B cell (primary cell): ENCODE measurements at regions not wholly inside any gene's neighbourhood (a gene's known extent, or its start where the extent isn't known, plus 50 kb on each side); places are given as distances from the start of the nearest gene placed in this dataset. TPM values are rescaled to one million over a fixed set of nuclear protein-coding genes. Genes with fewer than 3 reads are reported as not detected.

Experiments used
- ATAC-seq: fragments of 200-7000 bp; cut with Tn5 transposase; one replicate; pipeline ENCODE4 v1.10.0; 2021; ENCODE audit warnings: low read depth, mild to moderate bottlenecking, moderate number of reproducible peaks, moderate library complexity
- CTCF ChIA-PET: fragments of 350-600 bp; sonication (Branson Sonifier 250); formaldehyde crosslinking; loops from one replicate; lab custom pipeline; 2021; ENCODE audit warnings: antibody characterized with exemption, inconsistent platforms; lab: Charles Lee
- POLR2A ChIA-PET: fragments of 350-600 bp; sonication (Branson Sonifier 250); formaldehyde crosslinking; loops from one replicate; lab custom pipeline; 2021; ENCODE audit warnings: antibody characterized with exemption; lab: Charles Lee
- DNase-seq: peaks from one replicate; pipeline ENCODE4 v3.0.0; 2013
- H2AFZ ChIP-seq: 2 replicates; pipeline ENCODE4 v1.6.1; 2012; ENCODE audit warnings: mild to moderate bottlenecking, low read depth, low read length; ENCODE audit not compliant: insufficient read depth, poor library complexity, severe bottlenecking
- H3K27ac ChIP-seq, 2 donors: 1 replicate in 1 of 2; 2 replicates in 1 of 2; pipeline ENCODE4 v1.5.1; 2012 to 2013; ENCODE audit warnings: low read length in 2 of 2, mild to moderate bottlenecking in 2 of 2, moderate library complexity in 1 of 2
- H3K27me3 ChIP-seq, 4 experiments: fragments of 200-600 bp in 1 of 4; sonication (generic) in 1 of 4; replicated peaks in 1 of 4; 1 replicate in 2 of 4; 2 replicates in 2 of 4; pipeline versions ENCODE4 v1.6.1 to v1.7.0; 2013 to 2016; ENCODE audit warnings: low read length in 3 of 4, mild to moderate bottlenecking in 2 of 4, mixed read lengths in 1 of 4, moderate library complexity in 1 of 4; ENCODE audit not compliant: insufficient read depth in 4 of 4, control insufficient read depth in 3 of 4; ENCODE audit errors: control extremely low read depth in 1 of 4
- H3K36me3 ChIP-seq, 2 experiments: replicated peaks in 1 of 2; 1 replicate in 1 of 2; 2 replicates in 1 of 2; pipeline versions ENCODE4 v1.6.1 to v1.7.1; 2013; ENCODE audit warnings: low read length in 1 of 2; ENCODE audit not compliant: insufficient read depth in 2 of 2, control insufficient read depth in 1 of 2; ENCODE audit errors: control extremely low read depth in 1 of 2, extremely low read depth in 1 of 2
- H3K4me1 ChIP-seq, 2 donors: fragments of 200-600 bp in 1 of 2; sonication (generic) in 1 of 2; 1 replicate in 1 of 2; 2 replicates in 1 of 2; pipeline versions ENCODE4 v1.5.1 to v1.6.1; 2013 to 2017; ENCODE audit warnings: low read length in 2 of 2; ENCODE audit not compliant: control insufficient read depth in 2 of 2, insufficient read depth in 2 of 2
- H3K4me2 ChIP-seq: replicated peaks from 2 replicates; pipeline ENCODE3; 2012; ENCODE audit warnings: mild to moderate bottlenecking, low read depth, low read length; ENCODE audit not compliant: poor library complexity, severe bottlenecking
- H3K4me3 ChIP-seq, 5 experiments: fragments of 200-600 bp in 1 of 5; sonication (generic) in 1 of 5; 1 replicate in 3 of 5; 2 replicates in 2 of 5; pipeline versions ENCODE4 v1.5.1 to v1.7.0; 2011 to 2016; ENCODE audit warnings: low read length in 4 of 5, mild to moderate bottlenecking in 4 of 5, low read depth in 2 of 5, control low read depth in 1 of 5, moderate library complexity in 1 of 5; ENCODE audit not compliant: insufficient read depth in 1 of 5; ENCODE audit errors: control extremely low read depth in 1 of 5, extremely low read depth in 1 of 5
- H3K79me2 ChIP-seq: fragments of 200-600 bp; sonication (generic); one replicate; pipeline ENCODE4 v1.6.0; 2016; ENCODE audit warnings: low read length; ENCODE audit not compliant: control insufficient read depth, insufficient read depth
- H3K9ac ChIP-seq: fragments of 200-600 bp; sonication (generic); 2 replicates; pipeline ENCODE4 v1.6.1; 2017; ENCODE audit warnings: mild to moderate bottlenecking, low read length, moderate library complexity
- H3K9me3 ChIP-seq, 3 donors: one replicate each; pipeline versions ENCODE4 v1.6.1 to v1.7.1; 2013; ENCODE audit warnings: low read length in 2 of 3; ENCODE audit not compliant: control insufficient read depth in 2 of 3, insufficient read depth in 1 of 3; ENCODE audit errors: control extremely low read depth in 1 of 3
- H4K20me1 ChIP-seq: 2 replicates; pipeline ENCODE4 v1.6.0; 2012; ENCODE audit warnings: mild to moderate bottlenecking, low read length; ENCODE audit not compliant: insufficient read depth, control insufficient read depth, poor library complexity, severe bottlenecking
- H3K27ac Mint-ChIP-seq: one replicate; pipeline ENCODE4 v1.8.0; 2021; ENCODE audit warnings: mixed read lengths
- H3K27me3 Mint-ChIP-seq: one replicate; pipeline ENCODE4 v1.8.0; 2021; ENCODE audit warnings: mixed read lengths
- H3K4me1 Mint-ChIP-seq: one replicate; pipeline ENCODE4 v1.8.0; 2021; ENCODE audit warnings: mixed read lengths
- H3K4me3 Mint-ChIP-seq: one replicate; pipeline ENCODE4 v1.8.0; 2021; ENCODE audit warnings: mixed read lengths
- H3K9me3 Mint-ChIP-seq: one replicate; pipeline ENCODE4 v1.8.0; 2022; ENCODE audit warnings: mixed read lengths; ENCODE audit not compliant: insufficient read depth
- EZH2 ChIP-seq: IDR thresholded peaks from 2 replicates; pipeline ENCODE4 v1.6.1; 2012; ENCODE audit warnings: borderline replicate concordance, low read depth, mild to moderate bottlenecking, moderate library complexity, low read length; ENCODE audit not compliant: insufficient read depth, poor library complexity, severe bottlenecking
- WGBS: methylation state at CpG from one replicate; pipeline ENCODE4 v1.1.5; 2013; ENCODE audit warnings: missing lambda C conversion rate; ENCODE audit not compliant: insufficient coverage; 5-methylcytosine and 5-hydroxymethylcytosine counted together
- intact Hi-C: fragments of 100-400 bp; cut with micrococcal nuclease; formaldehyde crosslinking; loops from one replicate; pipeline ENCODE4 v1.10.0; 2022
- small RNA-seq: library from RNA; depleted of rRNA; stranded (forward); fragments of <200 nt; gene quantifications from one replicate; pipeline ENCODE3, GENCODE V24; 2012; ENCODE audit warnings: low replicate concordance, low read depth; ENCODE audit not compliant: insufficient read length
- TF ChIP-seq, protein P1 (sequence below): fragments of 200-600 bp; IDR thresholded peaks from one replicate; pipeline ENCODE4 v1.8.0; 2022; ENCODE audit warnings: antibody characterized with exemption, mild to moderate bottlenecking

DNA sequence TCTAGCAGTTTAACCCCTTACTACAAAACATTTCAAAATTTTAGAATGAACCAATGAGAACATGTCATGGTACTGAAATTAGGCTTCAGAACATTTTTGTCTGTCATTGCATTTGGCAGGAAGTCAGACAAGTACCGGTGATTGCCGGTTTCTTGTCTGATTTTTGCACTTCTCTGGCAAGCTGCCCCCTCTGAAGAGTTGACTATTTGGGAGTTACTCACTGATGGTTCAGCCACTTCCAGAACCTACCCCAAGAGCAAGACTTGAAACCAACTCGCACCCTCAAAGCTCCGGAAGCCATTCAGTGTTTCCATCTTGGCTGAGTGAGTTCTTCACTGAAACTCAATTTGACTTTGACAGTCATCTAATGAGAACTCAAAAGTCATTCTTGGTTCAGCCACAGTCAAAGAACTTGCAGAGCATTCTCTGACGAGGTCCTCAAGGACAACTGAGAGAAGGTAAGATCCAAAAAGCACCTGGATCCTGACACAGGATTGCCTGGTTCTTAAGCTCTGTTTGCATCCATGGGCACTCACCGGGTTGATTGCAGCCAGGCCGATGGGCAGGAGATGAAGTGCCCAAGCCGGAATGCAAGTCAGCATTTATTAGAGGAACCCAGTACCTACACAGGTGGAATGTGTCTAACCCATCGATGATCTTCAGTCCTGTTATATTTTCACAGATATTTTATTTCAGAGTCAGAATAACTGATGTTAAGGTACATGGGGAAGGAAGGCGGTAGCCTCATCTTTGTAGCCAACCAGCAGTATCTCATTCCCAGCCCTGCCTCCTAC lies 93.6 kb downstream of the USP22 start:
- ATAC-seq (no peak), DNase-seq (no peak)
- no peaks in the 10 kb centered on the region for H4K20me1 ChIP-seq
- Mint-ChIP-seq H3K27ac (no peak overlapping the region), H3K4me1 (no peaks in the 10 kb centered on the region), H3K27me3 (peaks cover 24% of the 10 kb centered on the region), H3K4me3 (no peak overlapping the region), H3K9me3 (no peaks in the 10 kb centered on the region)
- no peak overlapping the region for H3K4me3 ChIP-seq
- no peaks in the 10 kb centered on the region for H3K36me3 ChIP-seq
- POLR2A ChIA-PET, result no interaction called here
- no peaks in the 10 kb centered on the region for H3K79me2 ChIP-seq
- H3K4me2 ChIP-seq, result no peak overlapping the region
- TF ChIP-seq, protein P1, sequence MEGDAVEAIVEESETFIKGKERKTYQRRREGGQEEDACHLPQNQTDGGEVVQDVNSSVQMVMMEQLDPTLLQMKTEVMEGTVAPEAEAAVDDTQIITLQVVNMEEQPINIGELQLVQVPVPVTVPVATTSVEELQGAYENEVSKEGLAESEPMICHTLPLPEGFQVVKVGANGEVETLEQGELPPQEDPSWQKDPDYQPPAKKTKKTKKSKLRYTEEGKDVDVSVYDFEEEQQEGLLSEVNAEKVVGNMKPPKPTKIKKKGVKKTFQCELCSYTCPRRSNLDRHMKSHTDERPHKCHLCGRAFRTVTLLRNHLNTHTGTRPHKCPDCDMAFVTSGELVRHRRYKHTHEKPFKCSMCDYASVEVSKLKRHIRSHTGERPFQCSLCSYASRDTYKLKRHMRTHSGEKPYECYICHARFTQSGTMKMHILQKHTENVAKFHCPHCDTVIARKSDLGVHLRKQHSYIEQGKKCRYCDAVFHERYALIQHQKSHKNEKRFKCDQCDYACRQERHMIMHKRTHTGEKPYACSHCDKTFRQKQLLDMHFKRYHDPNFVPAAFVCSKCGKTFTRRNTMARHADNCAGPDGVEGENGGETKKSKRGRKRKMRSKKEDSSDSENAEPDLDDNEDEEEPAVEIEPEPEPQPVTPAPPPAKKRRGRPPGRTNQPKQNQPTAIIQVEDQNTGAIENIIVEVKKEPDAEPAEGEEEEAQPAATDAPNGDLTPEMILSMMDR, result no peak
- no peak for TF ChIP-seq EZH2
- no peaks in the 10 kb centered on the region for H3K9me3 ChIP-seq
- no peak overlapping the region for H3K27ac ChIP-seq
- CTCF ChIA-PET, result no interaction called here
- 76% methylated on average over 6 of the region's 10 CpGs for WGBS
- H2AFZ ChIP-seq, result no peak overlapping the region
- intact Hi-C loops, result loop anchor here (10.0 kb wide), 1 partner anchor 566 kb away; no protein-coding TSS in a partner anchor
- peaks cover 0 to 11% (median 2%) of the 10 kb centered on the region in 4 experiments for H3K27me3 ChIP-seq
- H3K4me1 ChIP-seq, result no peaks in the 10 kb centered on the region
- no peak overlapping the region for H3K9ac ChIP-seq

Small RNAs in the stretch of these regions (small RNA-seq; reads per million reads assigned to genes)
- gene AC087499.6, result not detected
- gene RNU6-1178P, result not detected
